ENCODE measurements at regions not wholly inside any gene's neighbourhood (a gene's known extent, or its start where the extent isn't known, plus 50 kb on each side); places are given as distances from the start of the nearest gene placed in this dataset.

DNA sequence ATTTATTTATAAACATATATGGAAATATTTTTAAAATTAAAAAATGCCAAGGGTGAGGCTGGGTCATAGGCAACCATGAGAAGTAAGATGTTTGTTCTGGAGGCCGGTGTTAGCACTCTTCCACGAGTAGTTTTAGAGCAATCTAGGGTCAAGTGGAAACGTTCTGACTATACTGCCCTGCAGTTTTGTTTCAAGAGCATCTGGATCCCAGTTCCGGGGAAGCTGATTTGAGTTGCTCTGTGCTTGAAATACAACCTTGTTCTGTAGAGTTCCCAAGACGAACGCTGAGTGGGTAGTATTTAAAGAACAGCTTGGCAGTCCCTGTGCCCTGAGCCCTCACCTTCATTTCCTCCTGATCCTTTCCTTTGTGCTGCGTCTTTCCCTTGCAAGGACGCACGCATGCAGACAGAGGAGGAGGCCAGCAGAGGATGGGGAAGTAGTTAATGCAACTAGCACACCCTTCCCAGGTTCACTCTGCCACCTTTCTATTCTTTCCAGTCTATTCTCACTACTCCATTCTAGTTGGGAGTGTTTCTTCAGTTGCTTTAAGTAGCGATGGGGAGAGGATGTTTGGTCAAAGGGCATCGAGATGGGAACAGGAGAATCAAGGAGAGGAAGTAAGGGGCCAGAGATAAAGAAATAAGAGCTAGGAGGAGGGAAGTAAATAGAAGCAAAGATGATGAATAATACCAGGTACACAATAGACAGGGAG is 68.3 kb upstream of the ZSWIM6 start:
- TF ChIP-seq POLR2A (IDR thresholded peaks at IDR 0.05; ENCODE audit: low read length) (no peak), GATA1 (IDR thresholded peaks at IDR 0.05; ENCODE audit: low read depth, low read length) (no peak)

All from erythroblast (primary cell).